ENCODE measurements at regions not wholly inside any gene's neighbourhood (a gene's known extent, or its start where the extent isn't known, plus 50 kb on each side); places are given as distances from the start of the nearest gene placed in this dataset.

- TF ChIP-seq ZBTB17 (CRISPR knock-in tag; IDR thresholded peaks at IDR 0.05) (no peak), CTCF (IDR thresholded peaks at IDR 0.05 in 2 of 3, conservative IDR thresholded peaks at IDR 0.05 in 1 of 3; ENCODE audit: insufficient read depth in 2 of 3, low read depth in 1 of 3, low read length in 3 of 3) (no peak), ZNF253 (CRISPR knock-in tag; conservative IDR thresholded peaks at IDR 0.05) (no peak), POLR2AphosphoS5 (IDR thresholded peaks at IDR 0.05; ENCODE audit: control insufficient read depth, insufficient read depth, low read depth, low read length) (no peak), EZH2 (IDR thresholded peaks at IDR 0.05; ENCODE audit: borderline replicate concordance, low read depth, low read length) (no peak), MCM2 (IDR thresholded peaks at IDR 0.05; ENCODE audit: low read depth) (no peak), NR3C1 (CRISPR knock-in tag; IDR thresholded peaks at IDR 0.05) (no peak), ZBTB1 (CRISPR knock-in tag; IDR thresholded peaks at IDR 0.05; ENCODE audit: borderline replicate concordance, low read depth) (no peak)
Measured at GRCh38 chr7:94266238-94266644, 128.5 kb upstream of the COL1A2 start.
